Activated CD4-positive, alpha-beta memory T cell treated with anti-CD3 and anti-CD28 coated beads, Interleukin-2, amount 10 ng/mL, durations not matched to agents 7 days and 5 days (primary cell): ENCODE measurements at regions not wholly inside any gene's neighbourhood (a gene's known extent, or its start where the extent isn't known, plus 50 kb on each side); places are given as distances from the start of the nearest gene placed in this dataset.
"Not testable (repeated sequence)": the region's sequence is repeated elsewhere in the genome, so short reads cannot be mapped to it uniquely, and the experiment has no call there.

Experiments used
- CTCF ChIA-PET: fragments of 350-600 bp; sonication (Branson Sonifier 250); formaldehyde crosslinking; loops from one replicate; lab custom pipeline; 2021; ENCODE audit warnings: antibody characterized with exemption, inconsistent platforms; lab: Charles Lee
- POLR2A ChIA-PET: fragments of 350-600 bp; sonication (Branson Sonifier 250); formaldehyde crosslinking; loops from one replicate; lab custom pipeline; 2021; ENCODE audit warnings: antibody characterized with exemption; lab: Charles Lee
- DNase-seq: peaks from one replicate; pipeline ENCODE4 v3.0.0-alpha.2; 2020
- H3K27ac Mint-ChIP-seq: one replicate; pipeline ENCODE4 v1.8.0; 2021; ENCODE audit warnings: mild to moderate bottlenecking, mixed read lengths
- H3K27me3 Mint-ChIP-seq: one replicate; pipeline ENCODE4 v1.8.0; 2021; ENCODE audit warnings: mixed read lengths
- H3K36me3 Mint-ChIP-seq: one replicate; pipeline ENCODE4 v1.8.0; 2021; ENCODE audit warnings: low read depth, mixed read lengths
- H3K4me1 Mint-ChIP-seq: one replicate; pipeline ENCODE4 v1.8.0; 2021; ENCODE audit warnings: mixed read lengths
- H3K4me3 Mint-ChIP-seq: one replicate; pipeline ENCODE4 v1.8.0; 2021; ENCODE audit warnings: mild to moderate bottlenecking, mixed read lengths
- H3K9me3 Mint-ChIP-seq: one replicate; pipeline ENCODE4 v1.8.0; 2021; ENCODE audit warnings: mixed read lengths

- CTCF ChIA-PET, H3K36me3 Mint-ChIP-seq, H3K4me1 Mint-ChIP-seq, POLR2A ChIA-PET, H3K4me3 Mint-ChIP-seq, H3K27ac Mint-ChIP-seq, H3K27me3 Mint-ChIP-seq, H3K9me3 Mint-ChIP-seq: not testable (repeated sequence)
- peak; percentile 65 for DNase-seq
Measured at GRCh38 chr15:20192982-20193929, 348.3 kb downstream of the GOLGA6L6 start.

DNA sequence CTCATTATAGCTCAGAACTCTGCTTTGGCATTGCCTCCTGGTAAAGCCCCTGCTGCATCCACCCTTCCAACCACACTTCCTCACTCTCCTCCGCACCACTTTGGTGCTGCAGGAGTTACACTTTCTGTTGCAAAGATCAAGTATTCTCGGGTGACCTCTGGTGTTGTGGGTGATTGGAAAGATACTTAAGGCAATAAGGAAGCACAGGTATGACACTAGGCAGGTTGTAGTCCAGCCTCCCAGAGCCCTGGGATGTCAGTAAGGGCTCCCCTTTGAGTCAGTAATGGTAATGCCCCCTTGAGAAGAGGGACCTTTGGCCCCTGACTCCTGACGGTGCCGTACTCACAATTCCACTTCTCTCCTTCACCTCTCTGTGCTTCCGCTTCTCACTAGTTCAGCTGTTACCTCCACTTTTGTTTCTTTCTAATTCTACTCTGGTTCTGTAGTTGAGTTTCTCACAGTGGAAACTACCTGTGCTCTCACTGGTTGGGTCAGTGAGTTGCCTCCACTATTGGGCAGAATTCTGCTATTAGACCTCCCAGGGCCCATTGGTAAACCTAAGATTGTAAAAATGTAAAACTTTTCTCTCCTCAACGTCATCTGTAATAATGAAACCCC lies 350.0 kb downstream of the GOLGA6L6 start:
- H3K9me3 Mint-ChIP-seq, POLR2A ChIA-PET, H3K4me1 Mint-ChIP-seq, H3K27me3 Mint-ChIP-seq, CTCF ChIA-PET, H3K4me3 Mint-ChIP-seq, H3K36me3 Mint-ChIP-seq, H3K27ac Mint-ChIP-seq, DNase-seq: not testable (repeated sequence)

GRCh38 chr15:20188611-20189010 lies 353.0 kb downstream of the GOLGA6L6 start:
- H3K36me3 Mint-ChIP-seq, H3K4me1 Mint-ChIP-seq, H3K27ac Mint-ChIP-seq, DNase-seq, H3K4me3 Mint-ChIP-seq, H3K9me3 Mint-ChIP-seq, POLR2A ChIA-PET, H3K27me3 Mint-ChIP-seq, CTCF ChIA-PET: not testable (repeated sequence)

- H3K36me3 Mint-ChIP-seq, H3K4me3 Mint-ChIP-seq, H3K27me3 Mint-ChIP-seq, H3K4me1 Mint-ChIP-seq, DNase-seq, H3K9me3 Mint-ChIP-seq, POLR2A ChIA-PET, CTCF ChIA-PET, H3K27ac Mint-ChIP-seq: not testable (repeated sequence)
Measured at GRCh38 chr15:20187370-20188355, 353.9 kb downstream of the GOLGA6L6 start.

GRCh38 chr15:20184879-20185278 lies 356.7 kb downstream of the GOLGA6L6 start:
- H3K9me3 Mint-ChIP-seq, H3K4me1 Mint-ChIP-seq, DNase-seq, H3K36me3 Mint-ChIP-seq, H3K27ac Mint-ChIP-seq, H3K27me3 Mint-ChIP-seq, POLR2A ChIA-PET, H3K4me3 Mint-ChIP-seq, CTCF ChIA-PET: not testable (repeated sequence)

DNA sequence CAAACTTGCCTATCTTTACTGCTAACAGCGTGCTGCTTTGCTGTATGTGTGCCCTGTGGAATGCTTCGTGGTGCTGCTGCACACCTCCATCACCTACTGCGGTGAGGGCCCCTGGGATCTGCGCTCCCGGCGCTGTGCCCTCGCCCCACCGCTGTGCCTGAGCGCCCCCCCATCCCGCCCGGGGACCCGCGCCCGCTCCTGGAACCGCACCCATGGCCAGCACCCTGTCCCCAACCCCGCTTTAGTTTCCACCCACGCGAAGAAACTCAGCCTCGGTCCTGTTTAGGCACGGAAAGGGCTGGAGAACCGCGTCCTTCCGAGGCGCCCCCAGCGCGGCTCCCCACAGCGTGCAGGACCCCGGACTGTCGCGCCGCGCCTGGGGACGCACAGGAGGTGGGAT lies 373.4 kb downstream of the GOLGA6L6 start:
- H3K4me1 Mint-ChIP-seq, POLR2A ChIA-PET: not testable (repeated sequence)

GRCh38 chr15:20153528-20153927 lies 388.1 kb downstream of the GOLGA6L6 start:
- H3K9me3 Mint-ChIP-seq, H3K36me3 Mint-ChIP-seq, POLR2A ChIA-PET, H3K4me1 Mint-ChIP-seq, CTCF ChIA-PET, DNase-seq, H3K4me3 Mint-ChIP-seq, H3K27ac Mint-ChIP-seq, H3K27me3 Mint-ChIP-seq: not testable (repeated sequence)

More for the DNA sequence above, 373.4 kb downstream of the GOLGA6L6 start:
- H3K9me3 Mint-ChIP-seq, DNase-seq, H3K27ac Mint-ChIP-seq, H3K4me3 Mint-ChIP-seq, CTCF ChIA-PET, H3K36me3 Mint-ChIP-seq, H3K27me3 Mint-ChIP-seq: not testable (repeated sequence)

DNA sequence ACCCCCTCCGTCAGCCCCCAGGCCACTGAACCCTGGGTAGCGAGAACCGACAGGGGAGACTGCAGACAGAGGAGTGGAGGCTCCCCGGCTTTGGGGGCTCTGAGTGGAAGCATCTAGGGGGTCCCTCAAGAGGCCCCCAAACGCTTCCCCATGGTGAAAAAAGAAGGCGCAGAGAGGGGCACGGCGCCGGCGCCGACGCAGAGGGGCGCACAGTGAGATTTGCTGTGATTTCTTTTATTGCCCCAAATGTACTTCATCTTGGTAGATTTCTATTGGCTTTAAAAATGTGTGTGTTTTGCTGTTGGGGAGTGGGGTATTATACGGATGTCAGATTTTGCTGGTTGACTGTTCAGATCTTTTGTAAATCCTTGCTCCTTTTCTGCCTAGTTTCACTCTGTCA lies 392.9 kb downstream of the GOLGA6L6 start:
- H3K27ac Mint-ChIP-seq, CTCF ChIA-PET: not testable (repeated sequence)

DNA sequence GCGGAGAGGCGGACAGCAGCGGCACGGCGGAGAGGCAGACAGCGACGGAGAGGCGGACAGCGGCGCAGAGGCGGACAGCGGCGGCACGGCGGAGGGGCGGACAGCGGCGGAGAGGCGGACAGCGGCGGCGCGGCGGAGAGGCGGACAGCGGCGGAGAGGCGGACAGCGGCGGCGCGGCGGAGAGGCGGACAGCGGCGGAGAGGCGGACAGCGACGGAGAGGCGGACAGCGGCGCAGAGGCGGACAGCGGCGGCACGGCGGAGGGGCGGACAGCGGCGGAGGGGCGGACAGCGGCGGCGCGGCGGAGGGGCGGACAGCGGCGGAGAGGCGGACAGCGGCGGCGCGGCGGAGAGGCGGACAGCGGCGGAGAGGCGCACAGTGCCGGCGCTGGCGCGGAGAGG lies 393.6 kb downstream of the GOLGA6L6 start:
- POLR2A ChIA-PET, H3K4me1 Mint-ChIP-seq, H3K27me3 Mint-ChIP-seq, H3K9me3 Mint-ChIP-seq, H3K36me3 Mint-ChIP-seq, CTCF ChIA-PET, DNase-seq, H3K4me3 Mint-ChIP-seq, H3K27ac Mint-ChIP-seq: not testable (repeated sequence)

More for the DNA sequence above, 392.9 kb downstream of the GOLGA6L6 start:
- H3K4me3 Mint-ChIP-seq, DNase-seq, H3K36me3 Mint-ChIP-seq, POLR2A ChIA-PET, H3K27me3 Mint-ChIP-seq, H3K4me1 Mint-ChIP-seq, H3K9me3 Mint-ChIP-seq: not testable (repeated sequence)

DNA sequence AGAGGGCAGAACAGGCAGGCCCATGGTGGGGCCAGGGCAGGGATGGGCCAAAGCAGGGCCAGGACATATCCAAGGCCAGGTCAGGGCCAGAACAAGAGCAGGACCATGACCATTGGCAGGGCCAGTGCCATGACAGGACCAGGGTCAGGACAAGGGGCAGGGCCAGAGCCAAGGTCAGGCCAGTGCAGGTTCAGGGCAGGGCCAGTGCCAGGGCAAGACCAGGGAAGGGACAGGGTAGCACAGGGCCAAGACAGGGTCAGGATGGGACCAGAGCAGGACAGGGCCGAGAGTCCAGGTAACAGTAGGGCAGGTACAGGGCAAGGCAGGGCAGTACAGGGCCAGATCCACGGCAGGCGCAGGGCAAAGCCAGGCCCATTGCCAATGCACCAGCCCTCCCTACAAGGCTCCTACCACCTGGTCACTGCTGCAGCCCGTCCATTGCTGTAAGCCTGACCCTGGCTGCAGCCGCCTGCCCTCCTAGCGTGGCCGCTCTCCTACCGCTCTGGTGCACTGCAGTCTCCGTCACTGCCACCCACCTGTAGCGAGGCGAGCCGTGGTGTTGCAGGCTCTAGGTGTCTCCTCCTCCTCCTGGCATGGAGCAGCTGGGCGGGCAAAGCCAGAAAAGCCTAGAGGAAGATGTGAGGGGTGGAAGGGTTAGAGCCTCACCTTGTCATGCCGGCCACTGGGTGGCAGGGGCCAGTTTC lies 397.1 kb downstream of the GOLGA6L6 start:
- not testable (repeated sequence) for H3K27me3 Mint-ChIP-seq, H3K4me1 Mint-ChIP-seq

DNA sequence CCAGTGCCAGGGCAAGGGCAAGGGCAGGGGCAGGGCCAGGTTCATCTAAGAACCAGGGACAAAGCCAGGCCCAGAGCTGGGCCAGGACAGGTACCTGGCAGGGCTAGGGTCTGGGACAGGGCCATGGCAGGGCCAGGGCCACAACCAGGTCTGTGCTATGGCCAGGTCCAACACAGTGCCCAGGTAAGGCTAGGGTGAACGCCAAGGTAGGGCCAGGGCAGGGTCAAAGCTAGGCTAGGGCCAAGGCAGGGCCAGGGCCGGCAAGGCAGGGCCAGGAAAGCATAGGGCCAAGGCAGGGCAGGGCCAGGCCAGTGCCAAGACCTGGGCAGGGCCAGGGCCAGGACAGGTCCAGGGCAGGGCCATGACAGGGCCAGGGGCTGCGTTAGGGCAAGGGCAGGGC lies 398.7 kb downstream of the GOLGA6L6 start:
- H3K4me3 Mint-ChIP-seq, H3K4me1 Mint-ChIP-seq, H3K36me3 Mint-ChIP-seq, H3K27ac Mint-ChIP-seq, DNase-seq, H3K9me3 Mint-ChIP-seq, POLR2A ChIA-PET, CTCF ChIA-PET, H3K27me3 Mint-ChIP-seq: not testable (repeated sequence)

More for the DNA sequence above, 397.1 kb downstream of the GOLGA6L6 start:
- H3K27ac Mint-ChIP-seq, POLR2A ChIA-PET, DNase-seq, H3K4me3 Mint-ChIP-seq, H3K36me3 Mint-ChIP-seq, H3K9me3 Mint-ChIP-seq, CTCF ChIA-PET: not testable (repeated sequence)

DNA sequence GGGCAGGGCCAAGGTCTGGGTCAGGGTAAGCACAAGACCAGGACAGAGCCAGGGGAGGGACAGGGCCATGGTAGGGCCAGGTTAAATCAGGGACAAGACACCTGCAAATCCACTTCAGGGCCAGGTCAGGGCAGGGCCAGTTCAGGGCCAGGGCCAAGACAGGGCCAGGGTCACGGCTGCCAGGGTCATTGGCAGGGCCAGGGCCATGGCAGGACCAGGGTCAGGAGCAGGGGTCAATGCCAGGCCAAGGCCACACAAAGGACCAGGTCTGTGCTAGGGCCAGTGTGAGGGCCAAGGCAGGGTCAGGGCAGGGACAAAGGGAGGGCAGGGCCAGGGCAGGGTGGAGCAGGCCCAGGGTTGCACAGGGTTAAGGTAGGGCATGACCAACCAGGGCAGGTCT lies 399.2 kb downstream of the GOLGA6L6 start:
- POLR2A ChIA-PET, CTCF ChIA-PET, H3K4me3 Mint-ChIP-seq, H3K36me3 Mint-ChIP-seq, H3K27ac Mint-ChIP-seq, H3K4me1 Mint-ChIP-seq, H3K27me3 Mint-ChIP-seq, DNase-seq, H3K9me3 Mint-ChIP-seq: not testable (repeated sequence)
